ENCODE measurements at regions not wholly inside any gene's neighbourhood (a gene's known extent, or its start where the extent isn't known, plus 50 kb on each side); places are given as distances from the start of the nearest gene placed in this dataset.

- no peak for DNase-seq
Measured at GRCh38 chr2:120983344-120983743, 247.7 kb downstream of the GLI2 start.

GRCh38 chr2:120984046-120984445 lies 248.4 kb downstream of the GLI2 start:
- no peak for DNase-seq

GRCh38 chr2:120984452-120985173 lies 248.9 kb downstream of the GLI2 start:
- DNase-seq: no peak

- no peak for DNase-seq
Measured at GRCh38 chr2:120985174-120985996, 249.7 kb downstream of the GLI2 start.

GRCh38 chr2:120985997-120986651 lies 250.5 kb downstream of the GLI2 start:
- no peak for DNase-seq

- no peak for DNase-seq
Measured at GRCh38 chr2:120986898-120987650, 251.4 kb downstream of the GLI2 start.

GRCh38 chr2:120988051-120988699 lies 252.5 kb downstream of the GLI2 start:
- DNase-seq: no peak

GRCh38 chr2:120988700-120989511 lies 253.2 kb downstream of the GLI2 start:
- DNase-seq: no peak

- DNase-seq: no peak
Measured at GRCh38 chr2:120989512-120990441, 254.1 kb downstream of the GLI2 start.

- DNase-seq: no peak
Measured at GRCh38 chr2:120990451-120990871, 254.8 kb downstream of the GLI2 start.

- DNase-seq: no peak
Measured at GRCh38 chr2:120991441-120991840, 255.8 kb downstream of the GLI2 start.

- no peak for DNase-seq
Measured at GRCh38 chr2:120992791-120993555, 257.3 kb downstream of the GLI2 start.

- no peak for DNase-seq
Measured at GRCh38 chr2:120993661-120994060, 258.0 kb downstream of the GLI2 start.

- no peak for DNase-seq
Measured at GRCh38 chr2:120994301-120994995, 258.8 kb downstream of the GLI2 start.

- DNase-seq: no peak
Measured at GRCh38 chr2:120995152-120995551, 259.5 kb downstream of the GLI2 start.

- no peak for DNase-seq
Measured at GRCh38 chr2:120995656-120996190, 260.1 kb downstream of the GLI2 start.

- DNase-seq: no peak
Measured at GRCh38 chr2:120999377-121000097, 263.9 kb downstream of the GLI2 start.

- DNase-seq: no peak
Measured at GRCh38 chr2:121000804-121001203, 265.1 kb downstream of the GLI2 start.
